Esophagus squamous epithelium (tissue), 4 donors: ENCODE measurements at regions not wholly inside any gene's neighbourhood (a gene's known extent, or its start where the extent isn't known, plus 50 kb on each side); places are given as distances from the start of the nearest gene placed in this dataset.

Source experiments
- POLR2A ChIP-seq, 4 donors: fragments of 450-650 bp; IDR thresholded peaks; one replicate each; pipeline ENCODE4 v1.6.1; 2017; ENCODE audit warnings: antibody characterized with exemption in 4 of 4, mild to moderate bottlenecking in 4 of 4, moderate library complexity in 3 of 4
- TF ChIP-seq, protein P1 (sequence below), 6 experiments: fragments of 450-650 bp in 4 of 6; fragments of 200-600 bp in 2 of 6; sonication (generic) in 2 of 6; IDR thresholded peaks; one replicate each; pipeline ENCODE4 v1.5.1; 2016 to 2019; ENCODE audit warnings: antibody characterized with exemption in 6 of 6, mild to moderate bottlenecking in 4 of 6, moderate library complexity in 4 of 6

GRCh38 chr16:73199214-73199613, 151.3 kb upstream of the ZFHX3 start:
- TF ChIP-seq POLR2A (IDR thresholded peaks at IDR 0.05) = no peak
- TF ChIP-seq, protein P1, sequence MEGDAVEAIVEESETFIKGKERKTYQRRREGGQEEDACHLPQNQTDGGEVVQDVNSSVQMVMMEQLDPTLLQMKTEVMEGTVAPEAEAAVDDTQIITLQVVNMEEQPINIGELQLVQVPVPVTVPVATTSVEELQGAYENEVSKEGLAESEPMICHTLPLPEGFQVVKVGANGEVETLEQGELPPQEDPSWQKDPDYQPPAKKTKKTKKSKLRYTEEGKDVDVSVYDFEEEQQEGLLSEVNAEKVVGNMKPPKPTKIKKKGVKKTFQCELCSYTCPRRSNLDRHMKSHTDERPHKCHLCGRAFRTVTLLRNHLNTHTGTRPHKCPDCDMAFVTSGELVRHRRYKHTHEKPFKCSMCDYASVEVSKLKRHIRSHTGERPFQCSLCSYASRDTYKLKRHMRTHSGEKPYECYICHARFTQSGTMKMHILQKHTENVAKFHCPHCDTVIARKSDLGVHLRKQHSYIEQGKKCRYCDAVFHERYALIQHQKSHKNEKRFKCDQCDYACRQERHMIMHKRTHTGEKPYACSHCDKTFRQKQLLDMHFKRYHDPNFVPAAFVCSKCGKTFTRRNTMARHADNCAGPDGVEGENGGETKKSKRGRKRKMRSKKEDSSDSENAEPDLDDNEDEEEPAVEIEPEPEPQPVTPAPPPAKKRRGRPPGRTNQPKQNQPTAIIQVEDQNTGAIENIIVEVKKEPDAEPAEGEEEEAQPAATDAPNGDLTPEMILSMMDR (IDR thresholded peaks at IDR 0.05) = no peak
